NCI-H446 (cell line): ENCODE measurements at regions not wholly inside any gene's neighbourhood (a gene's known extent, or its start where the extent isn't known, plus 50 kb on each side); places are given as distances from the start of the nearest gene placed in this dataset.
A peak's percentile ranks its signal among the peaks of the same experiment; 100 is the strongest.
"Not testable (repeated sequence)": the region's sequence is repeated elsewhere in the genome, so short reads cannot be mapped to it uniquely, and the experiment has no call there.

Experiments used
- DNase-seq, 2 experiments: peaks; one replicate each; lab custom pipeline; 2025; lab: John Stamatoyannopoulos, UW

- DNase-seq, result no peak
Observed at GRCh38 chr11:41519696-41520095, 60.2 kb upstream of the LRRC4C start.

- DNase-seq, result no peak
Observed at GRCh38 chr11:41522391-41522790, 62.9 kb upstream of the LRRC4C start.

GRCh38 chr11:41522899-41523672 is 63.6 kb upstream of the LRRC4C start:
- DNase-seq, result no peak

GRCh38 chr11:41527530-41527929 is 68.1 kb upstream of the LRRC4C start:
- DNase-seq, result no peak

- no peak for DNase-seq
Observed at GRCh38 chr11:41532413-41532812, 73.0 kb upstream of the LRRC4C start.

- no peak for DNase-seq
Observed at GRCh38 chr11:41533761-41534160, 74.3 kb upstream of the LRRC4C start.

GRCh38 chr11:41534391-41534790 is 74.9 kb upstream of the LRRC4C start:
- DNase-seq, result no peak

- no peak for DNase-seq
Observed at GRCh38 chr11:41534861-41535260, 75.4 kb upstream of the LRRC4C start.

GRCh38 chr11:41536021-41536568 is 76.6 kb upstream of the LRRC4C start:
- no peak for DNase-seq

GRCh38 chr11:41544902-41545301 is 85.5 kb upstream of the LRRC4C start:
- DNase-seq, result not testable (repeated sequence)

GRCh38 chr11:41578421-41579051 is 119.1 kb upstream of the LRRC4C start:
- no peak for DNase-seq

GRCh38 chr11:41579546-41579945 is 120.1 kb upstream of the LRRC4C start:
- no peak for DNase-seq

GRCh38 chr11:41609511-41609910 is 150.1 kb upstream of the LRRC4C start:
- no peak for DNase-seq

GRCh38 chr11:41612415-41612814 is 153.0 kb upstream of the LRRC4C start:
- no peak for DNase-seq

- DNase-seq, result no peak
Observed at GRCh38 chr11:41613326-41613725, 153.9 kb upstream of the LRRC4C start.

GRCh38 chr11:41622707-41623359 is 163.4 kb upstream of the LRRC4C start:
- no peak for DNase-seq

- DNase-seq, result peak in 1 of 2 experiments; percentile 43
Observed at GRCh38 chr11:41659985-41660384, 200.5 kb upstream of the LRRC4C start.

- DNase-seq, result no peak
Observed at GRCh38 chr11:41660585-41660984, 201.1 kb upstream of the LRRC4C start.

- no peak for DNase-seq
Observed at GRCh38 chr11:41665441-41666360, 206.2 kb upstream of the LRRC4C start.

GRCh38 chr11:41666951-41667653 is 207.7 kb upstream of the LRRC4C start:
- DNase-seq, result no peak

GRCh38 chr11:41675205-41675604 is 215.8 kb upstream of the LRRC4C start:
- no peak for DNase-seq
